Dermis blood vessel endothelial cell (primary cell): ENCODE measurements at regions not wholly inside any gene's neighbourhood (a gene's known extent, or its start where the extent isn't known, plus 50 kb on each side); places are given as distances from the start of the nearest gene placed in this dataset.
A peak's percentile ranks its signal among the peaks of the same experiment; 100 is the strongest.
"Not testable (repeated sequence)": the region's sequence is repeated elsewhere in the genome, so short reads cannot be mapped to it uniquely, and the experiment has no call there.

Experiments
- DNase-seq: peaks from one replicate; pipeline ENCODE4 v3.0.0; 2010

DNA sequence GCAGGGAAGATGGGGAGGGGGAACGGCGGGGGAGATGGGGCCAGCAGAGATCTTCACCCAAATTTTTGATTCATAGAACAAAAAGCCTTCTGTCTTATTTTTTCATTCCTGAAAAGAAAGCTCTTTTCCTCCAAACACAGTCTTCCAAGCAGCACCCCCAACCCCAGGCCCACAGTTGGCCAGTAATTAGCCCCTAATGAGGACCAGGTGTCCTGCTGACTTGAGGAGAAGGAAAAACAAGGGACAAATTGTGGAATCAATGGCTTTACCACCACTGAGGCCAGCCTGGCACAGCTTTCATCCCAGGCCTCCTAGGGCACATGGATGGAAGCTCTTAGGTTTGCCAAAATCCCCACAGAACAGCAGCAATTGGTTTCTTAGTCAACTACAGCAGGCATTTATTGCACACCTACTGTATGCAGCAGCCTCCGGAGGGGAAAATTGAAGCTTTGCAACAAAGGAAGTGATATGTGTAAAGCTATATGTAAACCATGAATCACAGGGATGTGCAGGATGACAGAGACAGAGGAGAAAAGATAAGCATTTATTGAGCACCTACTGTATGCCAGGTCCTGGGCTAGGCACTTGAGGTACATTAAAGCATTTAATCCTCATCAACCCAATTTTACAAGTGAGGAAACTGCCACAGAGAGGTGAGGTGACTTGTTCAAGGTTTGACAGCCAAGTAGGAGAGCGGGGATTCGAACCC, 199.5 kb downstream of the TBC1D2B start:
- no peak for DNase-seq

DNA sequence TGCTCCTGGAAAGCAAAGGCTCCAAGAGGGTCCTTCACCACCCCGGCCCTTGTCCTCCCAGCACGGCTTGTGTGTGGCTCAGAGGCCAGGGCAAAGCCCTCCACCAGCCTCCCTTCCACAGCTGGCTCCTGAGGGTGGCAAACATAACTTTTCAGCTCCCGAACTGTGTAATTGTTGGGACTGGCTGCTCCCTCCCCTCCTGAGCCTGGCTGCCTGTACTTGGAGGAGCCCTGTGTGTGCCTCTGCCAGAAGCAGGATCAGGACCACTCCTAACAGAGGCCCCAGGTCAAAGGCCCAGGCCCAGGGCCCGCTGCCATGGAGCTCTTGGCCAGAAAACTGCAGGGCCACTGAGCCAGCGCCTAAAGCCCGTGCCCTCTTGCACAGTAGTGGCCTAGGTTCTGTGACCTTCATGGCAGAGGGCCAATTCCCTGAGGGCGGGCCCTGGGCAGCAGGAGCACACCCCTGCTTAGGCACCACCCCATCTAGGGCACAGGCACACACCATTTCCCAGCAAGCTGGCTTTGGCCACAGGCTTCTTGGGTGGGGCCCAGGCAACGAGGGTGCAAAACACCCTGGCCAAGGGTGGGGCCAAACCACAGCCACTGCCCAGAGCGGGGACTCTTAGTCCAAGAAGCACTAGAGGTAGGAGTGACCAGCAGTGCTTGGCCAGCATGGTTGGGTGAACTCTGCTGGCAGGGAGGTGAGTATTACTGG, 201.2 kb downstream of the TBC1D2B start:
- not testable (repeated sequence) for DNase-seq

DNA sequence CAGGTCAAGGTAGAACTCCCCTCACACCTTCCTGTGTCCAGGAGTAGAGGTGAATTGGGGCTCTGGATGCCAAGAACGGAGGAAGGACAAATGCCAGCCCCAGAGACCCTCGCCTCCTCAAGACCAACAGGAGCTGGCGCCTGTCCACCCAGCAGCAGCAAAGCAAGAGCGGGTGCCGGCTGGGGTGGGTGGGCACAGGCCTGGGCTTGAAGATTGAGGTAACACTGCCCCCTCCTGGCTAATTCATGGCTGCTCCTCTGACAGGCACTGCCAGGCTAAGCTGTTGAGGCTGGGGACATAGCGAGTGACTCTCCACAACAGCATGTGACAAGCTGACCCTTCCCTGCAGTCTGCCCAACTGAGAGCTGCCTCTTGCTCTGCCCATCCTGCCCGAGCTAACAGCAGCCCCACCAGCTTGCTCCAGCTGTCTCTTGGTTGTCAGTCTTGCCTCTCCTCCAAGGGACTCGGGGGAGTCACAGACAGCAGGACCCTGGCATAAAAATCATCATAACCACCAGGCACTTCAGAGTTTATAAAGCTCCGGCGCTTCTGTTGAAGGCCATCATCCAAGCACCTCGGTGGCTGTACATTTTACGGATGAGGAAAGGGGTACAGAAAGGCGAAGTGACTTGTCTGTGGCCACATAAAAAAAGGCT, 202.3 kb downstream of the TBC1D2B start:
- peak; percentile 78 for DNase-seq

DNA sequence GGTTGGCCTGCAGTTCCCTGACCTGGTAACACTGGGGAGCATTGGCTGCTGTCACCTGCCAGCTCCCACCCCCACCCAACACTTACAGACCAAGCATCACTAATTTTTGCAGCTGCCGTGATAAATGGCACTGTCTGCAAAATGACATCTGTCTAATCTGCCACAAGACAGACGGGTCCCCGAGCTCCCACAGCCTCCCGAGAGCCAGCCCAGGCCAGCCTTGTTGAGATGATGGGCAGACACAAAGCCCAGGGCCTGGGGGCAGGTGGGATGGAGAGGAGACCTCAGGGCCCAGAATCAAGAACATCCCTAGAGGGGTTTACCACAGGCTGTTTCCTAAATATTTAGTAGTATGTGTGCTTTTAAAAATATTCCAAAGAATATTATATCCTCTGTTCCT, 203.4 kb downstream of the TBC1D2B start:
- DNase-seq: no peak

DNA sequence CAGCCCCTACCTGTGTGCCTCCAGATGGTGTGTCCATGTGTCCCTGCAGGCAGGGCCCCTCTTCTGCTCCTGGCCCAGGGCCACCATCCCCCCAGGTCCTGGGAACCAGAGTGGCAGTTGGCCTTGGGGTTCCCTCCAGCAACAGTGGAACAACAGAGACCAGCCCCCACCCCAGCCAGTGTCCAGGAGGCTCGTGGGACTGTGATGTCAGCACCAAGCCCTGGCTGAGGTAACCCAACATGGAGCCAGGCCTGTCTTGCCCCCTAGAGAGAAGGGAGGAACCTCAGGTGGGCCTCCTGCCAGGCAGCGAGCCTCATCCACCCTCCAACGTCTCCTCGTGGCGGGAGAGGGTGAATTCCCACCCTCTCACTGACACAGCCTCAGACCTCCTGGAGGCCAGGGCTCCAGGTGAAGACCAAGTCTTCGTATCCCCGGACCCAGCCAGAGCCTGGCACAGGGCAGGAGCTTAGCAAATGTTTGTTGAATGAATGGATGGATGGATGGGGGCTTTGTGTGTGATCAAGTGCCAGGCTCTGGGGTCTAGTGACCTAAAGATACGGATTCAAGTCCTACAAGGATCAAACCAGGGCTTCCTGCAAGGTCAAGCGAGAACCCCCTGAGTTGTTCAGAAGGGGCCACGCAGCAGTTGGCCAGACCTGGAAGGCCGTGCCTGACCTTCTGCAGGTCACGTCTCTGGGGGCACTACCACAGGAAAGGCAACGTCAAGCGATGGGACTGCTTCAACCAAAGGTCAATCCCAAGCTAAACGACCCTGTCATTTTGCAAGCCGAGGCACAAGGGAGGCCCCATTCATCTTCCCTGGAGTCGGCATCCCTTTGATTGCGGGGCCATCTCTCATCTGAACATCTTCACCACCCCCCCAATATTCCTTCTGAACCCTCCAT, 204.7 kb downstream of the TBC1D2B start:
- DNase-seq: not testable (repeated sequence)

GRCh38 chr15:77871852-77872371, 205.6 kb downstream of the TBC1D2B start:
- no peak for DNase-seq

DNA sequence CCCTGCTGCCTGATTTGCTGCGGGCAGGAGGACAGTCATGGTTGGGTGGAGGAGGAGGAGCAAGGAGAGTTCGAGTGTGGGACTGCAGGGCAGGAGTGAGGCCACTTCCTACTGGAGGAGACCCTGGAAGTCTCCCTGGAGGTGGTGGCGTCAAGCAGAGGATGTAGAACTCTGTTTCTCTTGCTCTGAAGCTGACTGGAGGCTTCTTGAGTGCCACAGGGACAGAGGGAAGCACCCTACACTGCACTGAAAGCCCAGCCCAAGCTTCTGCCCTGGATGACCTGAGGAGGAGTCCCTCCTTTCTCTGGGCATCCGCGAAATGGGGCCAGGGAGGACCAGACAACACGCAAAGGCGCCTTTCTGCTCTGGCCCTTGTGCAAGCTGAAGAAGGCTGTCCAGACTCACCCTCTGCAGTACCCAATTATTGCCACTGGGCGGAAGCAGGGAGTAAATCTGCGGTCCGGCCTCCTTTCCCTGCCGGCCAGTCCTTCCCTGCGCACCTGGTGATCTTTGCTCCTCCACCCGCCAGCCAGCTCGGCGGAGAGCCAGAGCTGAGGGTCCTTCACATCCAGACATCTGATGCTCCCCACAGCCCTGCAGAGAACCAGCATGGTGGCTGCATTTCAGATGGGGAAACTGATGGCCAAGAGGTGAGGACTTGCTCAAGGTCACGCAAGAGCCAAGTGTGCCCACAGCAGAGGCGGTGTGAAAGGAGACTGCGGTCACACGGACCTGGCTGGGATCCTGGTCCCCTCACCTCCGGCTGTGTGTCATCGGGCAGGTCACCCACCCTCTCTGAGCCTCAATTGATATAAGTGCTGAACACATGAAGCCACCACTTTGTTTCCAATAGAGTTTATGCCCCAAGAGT, 207.1 kb downstream of the TBC1D2B start:
- peak; percentile 76 for DNase-seq

GRCh38 chr15:77869021-77869895, 208.3 kb downstream of the TBC1D2B start:
- peak; percentile 22 for DNase-seq

DNA sequence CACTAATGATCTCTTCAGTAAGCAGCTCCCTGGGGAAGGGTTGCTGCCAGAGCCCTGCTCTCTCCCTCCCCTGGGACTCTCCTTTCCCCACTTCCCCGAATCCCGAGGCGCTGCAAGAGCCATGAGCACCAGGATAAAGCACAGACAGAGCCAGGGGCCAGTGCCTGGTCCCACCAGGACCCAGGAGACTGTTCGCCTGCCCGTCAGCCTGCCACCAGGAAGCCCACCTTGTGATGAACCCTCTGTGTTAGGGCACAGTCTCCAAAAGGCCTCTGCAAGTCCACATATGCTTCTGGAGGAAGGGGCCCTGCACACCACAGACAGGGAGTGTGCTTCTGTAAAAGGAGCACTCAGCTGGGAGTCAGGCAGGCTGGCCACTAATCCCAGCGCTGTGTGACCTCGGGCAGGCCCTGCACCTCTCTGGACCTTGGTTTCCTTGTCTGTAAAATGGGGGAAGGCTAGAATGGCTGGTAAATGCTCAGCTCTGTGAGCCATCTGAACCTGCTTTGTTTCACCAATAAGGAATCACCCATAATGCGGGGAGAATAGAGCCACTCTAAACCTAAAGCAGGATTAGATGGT, 209.4 kb downstream of the TBC1D2B start:
- not testable (repeated sequence) for DNase-seq

GRCh38 chr15:77867266-77868047, 210.1 kb downstream of the TBC1D2B start:
- DNase-seq: no peak

DNA sequence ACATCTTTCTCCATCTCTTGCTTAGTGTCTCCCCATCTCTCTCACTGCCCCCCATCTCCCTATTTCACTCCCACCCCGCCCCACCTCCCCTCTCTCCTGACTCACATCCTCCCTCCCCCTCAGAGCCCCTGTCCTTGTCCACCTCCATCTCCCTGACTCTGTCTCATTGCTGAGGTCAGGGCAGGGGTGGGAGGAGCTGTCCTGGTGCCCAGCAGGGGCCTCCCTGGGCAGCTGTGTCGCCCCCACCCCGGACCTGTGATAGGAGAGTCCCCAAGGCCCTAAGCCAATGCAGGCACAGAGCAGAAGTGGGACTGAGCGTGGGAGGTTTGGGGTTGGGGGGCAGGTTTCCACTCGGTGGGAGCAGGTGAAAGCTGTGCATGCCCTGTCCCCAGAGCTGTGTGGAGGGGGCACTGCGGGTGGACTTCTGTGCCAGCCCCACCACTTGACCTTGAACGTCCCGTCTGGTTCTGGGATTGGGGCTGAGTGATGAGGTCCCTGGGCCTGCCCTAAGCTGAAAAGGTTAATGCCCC, 210.8 kb downstream of the TBC1D2B start:
- no peak for DNase-seq

- no peak for DNase-seq
Measured at GRCh38 chr15:77866186-77866585, 211.3 kb downstream of the TBC1D2B start.

DNA sequence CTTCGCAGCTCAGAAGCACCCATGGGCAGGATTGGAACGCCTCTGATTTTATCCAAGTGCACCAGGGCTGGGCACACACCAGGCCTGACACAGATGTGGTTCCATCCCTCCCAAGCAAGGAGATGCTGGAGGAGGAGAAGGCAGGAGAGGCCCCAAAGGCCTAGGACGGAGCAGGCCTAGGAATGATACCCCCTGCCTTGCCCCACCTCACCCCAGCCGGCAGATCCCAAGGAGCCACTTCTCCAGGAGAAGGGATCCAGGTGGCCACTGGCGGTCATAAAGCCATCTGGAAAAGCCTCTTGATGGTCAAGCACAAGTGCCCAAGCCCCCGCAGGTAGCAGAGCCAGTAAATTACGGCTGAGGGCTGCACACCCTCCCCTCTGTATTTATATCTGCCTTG, 211.8 kb downstream of the TBC1D2B start:
- no peak for DNase-seq

DNA sequence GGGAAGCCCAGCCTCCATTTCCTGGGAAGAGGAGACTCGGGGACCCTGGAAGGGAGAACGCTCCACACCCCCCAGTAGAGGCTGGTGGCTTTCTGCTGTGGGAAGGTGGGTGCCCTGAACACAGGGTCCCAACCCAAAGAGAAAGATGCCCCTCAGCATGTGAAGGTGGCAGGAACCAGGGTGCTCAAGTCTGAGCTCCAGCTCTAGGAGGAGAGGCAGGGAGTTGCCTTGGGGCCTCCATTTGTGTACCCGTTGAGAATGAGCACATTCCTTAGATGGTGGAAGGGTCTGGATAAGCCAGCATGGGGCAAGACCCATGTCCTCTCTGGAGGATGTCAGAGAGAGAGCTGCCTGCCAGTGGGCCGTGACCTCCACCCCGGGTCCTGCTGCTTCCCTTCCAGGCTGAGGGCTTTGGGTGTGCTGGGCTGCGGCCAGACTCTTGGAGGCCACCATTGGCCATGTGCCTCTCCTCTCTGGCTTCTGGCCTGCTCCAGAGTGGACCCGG, 212.4 kb downstream of the TBC1D2B start:
- no peak for DNase-seq

DNA sequence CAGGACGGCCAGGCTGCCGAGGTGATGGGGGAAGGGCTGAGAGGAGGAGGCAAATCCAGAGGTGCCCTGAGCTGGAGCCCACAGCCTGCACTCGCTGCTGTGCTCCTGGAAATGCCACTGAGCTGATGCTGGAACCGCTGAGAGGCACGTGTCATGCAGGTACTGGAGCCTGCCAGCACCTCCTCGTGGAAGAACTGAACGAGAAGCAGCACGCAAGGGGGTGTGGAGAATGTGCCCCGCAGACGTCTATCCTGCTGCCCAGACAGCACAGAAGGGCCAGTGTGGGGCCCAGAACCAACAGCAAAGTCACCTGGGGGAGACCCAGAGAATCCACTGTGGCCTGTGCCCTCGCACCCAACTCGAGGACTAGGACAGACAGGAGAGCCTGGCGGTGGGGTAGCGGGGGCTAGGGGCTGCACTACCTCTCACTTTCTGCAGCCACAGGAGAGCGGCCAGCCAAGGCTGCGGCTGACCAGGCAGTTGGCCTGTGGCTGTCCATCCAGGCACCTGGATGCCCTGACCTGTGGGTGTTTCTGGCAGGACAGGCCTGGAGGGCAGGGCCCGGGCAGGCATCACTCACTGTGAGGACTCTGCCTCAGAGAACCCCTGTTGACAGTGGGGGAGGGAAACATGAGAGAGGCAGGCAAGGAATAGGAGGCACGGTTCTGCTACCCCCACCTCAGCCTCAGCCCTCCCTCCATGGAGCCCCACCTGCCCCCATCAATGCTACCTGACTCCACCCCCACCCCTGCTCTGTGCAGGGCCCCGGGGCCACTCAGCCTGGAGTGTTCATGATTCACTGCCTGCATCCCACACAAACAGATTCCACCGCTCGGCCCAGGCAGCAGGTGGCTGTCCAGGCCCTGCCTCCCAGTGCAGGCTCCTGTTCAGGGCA, 213.1 kb downstream of the TBC1D2B start:
- no peak for DNase-seq

DNA sequence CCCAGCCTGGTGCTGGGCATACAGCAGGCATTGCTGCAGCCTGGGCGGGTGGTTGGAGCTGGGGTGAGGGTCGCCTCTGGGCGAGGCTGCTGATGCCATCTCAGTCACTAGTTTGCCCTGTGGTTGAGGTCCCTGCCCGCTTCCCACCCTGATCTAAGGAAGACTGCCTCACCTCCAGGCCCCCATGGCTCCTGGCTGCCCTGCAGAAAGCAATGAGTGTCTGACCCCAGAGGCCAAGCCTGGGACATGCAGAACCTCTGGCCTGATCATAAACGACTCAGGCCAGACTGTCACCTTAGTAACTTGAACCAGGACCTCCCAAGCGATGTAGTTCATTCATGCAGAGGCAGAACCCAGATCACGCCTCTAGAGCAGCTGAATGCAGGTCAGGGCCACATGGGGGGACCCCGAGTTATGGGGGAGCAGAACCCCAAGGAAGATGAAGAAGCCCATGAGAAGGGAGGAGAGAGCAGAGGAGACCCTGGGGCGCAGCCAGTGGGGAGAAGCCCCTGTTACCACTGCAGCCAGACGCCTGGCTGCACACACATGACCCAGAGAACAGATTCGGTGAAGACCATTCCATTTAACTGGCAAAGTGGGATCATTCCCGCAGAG, 213.9 kb downstream of the TBC1D2B start:
- DNase-seq: no peak

DNA sequence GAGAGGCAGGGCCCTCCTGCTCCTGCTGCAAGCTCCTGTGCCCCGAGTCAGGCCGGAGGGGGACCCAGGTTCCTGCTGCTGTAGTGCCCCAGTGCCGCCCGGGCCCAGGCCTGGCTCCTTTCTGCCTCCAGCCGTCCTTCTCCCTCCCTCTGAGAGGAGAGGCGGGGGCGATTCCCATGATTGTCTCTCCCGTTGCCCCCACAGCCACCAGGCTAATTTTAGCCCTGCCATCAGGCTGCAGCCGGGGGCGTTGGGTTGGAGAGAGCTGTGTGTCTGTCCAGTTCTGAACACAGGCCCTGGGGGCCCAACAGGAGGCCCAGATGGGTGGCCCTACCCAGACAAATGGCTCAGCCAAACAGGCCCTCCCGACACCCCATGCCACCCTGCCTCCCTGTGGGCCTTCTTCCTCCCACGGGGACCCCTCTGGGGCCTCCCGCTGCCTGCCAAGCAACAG, 214.8 kb downstream of the TBC1D2B start:
- no peak for DNase-seq
